Ishikawa (cell line): ENCODE measurements at regions not wholly inside any gene's neighbourhood (a gene's known extent, or its start where the extent isn't known, plus 50 kb on each side); places are given as distances from the start of the nearest gene placed in this dataset.
A peak's percentile ranks its signal among the peaks of the same experiment; 100 is the strongest.

Source experiments
- CEBPB ChIP-seq: IDR thresholded peaks from 2 replicates; pipeline ENCODE4 v1.6.1; 2012
- CREB1 ChIP-seq: IDR thresholded peaks from 2 replicates; pipeline ENCODE4 v1.6.1; 2012; ENCODE audit warnings: low read depth
- EGR1 ChIP-seq: IDR thresholded peaks from 2 replicates; pipeline ENCODE4 v1.6.1; 2012
- EP300 ChIP-seq: IDR thresholded peaks from 2 replicates; pipeline ENCODE4 v1.6.1; 2012; ENCODE audit warnings: borderline replicate concordance
- FOXM1 ChIP-seq: IDR thresholded peaks from 2 replicates; pipeline ENCODE4 v1.6.1; 2012; ENCODE audit warnings: low read depth, borderline replicate concordance
- MAX ChIP-seq: IDR thresholded peaks from 2 replicates; pipeline ENCODE4 v1.6.1; 2012
- NFIC ChIP-seq: IDR thresholded peaks from 2 replicates; pipeline ENCODE4 v1.6.1; 2012
- RAD21 ChIP-seq: IDR thresholded peaks from 2 replicates; pipeline ENCODE4 v1.6.1; 2012; ENCODE audit warnings: low read depth
- TAF1 ChIP-seq: IDR thresholded peaks from 2 replicates; pipeline ENCODE4 v1.6.1; 2012; ENCODE audit warnings: low read depth, mild to moderate bottlenecking
- TCF12 ChIP-seq: IDR thresholded peaks from 2 replicates; pipeline ENCODE4 v1.6.1; 2012; ENCODE audit warnings: low read depth
- TEAD4 ChIP-seq: IDR thresholded peaks from 2 replicates; pipeline ENCODE4 v1.6.1; 2012
- YY1 ChIP-seq: IDR thresholded peaks from 2 replicates; pipeline ENCODE4 v1.6.1; 2012; ENCODE audit warnings: low read depth
- ZBTB7A ChIP-seq: IDR thresholded peaks from 2 replicates; pipeline ENCODE4 v1.6.1; 2012; ENCODE audit warnings: low read depth
- TF ChIP-seq, protein P1 (sequence below): IDR thresholded peaks from 2 replicates; pipeline ENCODE4 v1.6.1; 2012
- TF ChIP-seq, protein P2 (sequence below): IDR thresholded peaks from 2 replicates; pipeline ENCODE4 v1.6.1; 2012; ENCODE audit warnings: low read depth, mild to moderate bottlenecking

DNA sequence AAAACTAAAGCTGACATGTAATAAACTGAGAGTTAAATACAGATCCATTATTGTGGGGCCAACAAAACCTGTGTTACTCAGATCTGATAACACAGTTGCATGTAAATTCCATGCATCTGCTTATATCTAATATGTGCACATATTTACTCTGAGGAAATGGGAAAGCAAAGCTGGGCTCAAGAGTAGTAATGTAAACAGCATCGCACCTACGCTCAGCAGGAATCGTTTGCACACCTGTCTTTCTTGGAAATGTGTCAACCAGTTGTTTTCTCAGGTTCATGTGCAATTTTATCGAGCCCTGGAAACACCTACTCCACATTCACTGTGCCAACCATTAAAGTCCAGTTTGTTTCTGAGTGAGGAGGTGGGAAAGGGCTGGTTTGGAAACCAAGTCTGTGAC is 80.3 kb upstream of the CNKSR3 start:
- TF ChIP-seq ZBTB7A, result no peak
- peak; percentile 42; the same call in 1 of the 2 replicates for TF ChIP-seq TCF12
- TF ChIP-seq, protein P1, sequence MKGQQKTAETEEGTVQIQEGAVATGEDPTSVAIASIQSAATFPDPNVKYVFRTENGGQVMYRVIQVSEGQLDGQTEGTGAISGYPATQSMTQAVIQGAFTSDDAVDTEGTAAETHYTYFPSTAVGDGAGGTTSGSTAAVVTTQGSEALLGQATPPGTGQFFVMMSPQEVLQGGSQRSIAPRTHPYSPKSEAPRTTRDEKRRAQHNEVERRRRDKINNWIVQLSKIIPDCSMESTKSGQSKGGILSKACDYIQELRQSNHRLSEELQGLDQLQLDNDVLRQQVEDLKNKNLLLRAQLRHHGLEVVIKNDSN, result no peak

DNA sequence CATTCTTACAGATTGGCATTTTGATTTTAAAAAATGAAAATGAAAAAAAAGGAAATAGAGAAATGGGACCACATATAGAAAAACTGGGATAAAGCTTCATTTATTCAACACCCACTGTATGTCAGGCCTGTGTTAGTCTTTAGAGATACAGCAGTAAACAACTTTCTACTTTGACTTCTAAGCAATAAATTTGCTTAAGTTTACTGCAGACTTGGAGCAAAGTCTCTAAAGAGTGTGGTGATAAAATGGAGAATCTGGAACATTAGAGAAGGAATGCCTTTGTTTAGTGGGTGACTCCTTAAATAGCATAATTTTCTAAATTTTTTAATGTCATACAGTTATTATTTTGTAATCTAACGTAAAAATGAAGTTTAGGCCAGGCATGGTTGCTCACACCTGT is 80.7 kb upstream of the CNKSR3 start:
- TF ChIP-seq EP300 (no peak), MAX (no peak), FOXM1 (no peak), ZBTB7A (no peak), CEBPB (no peak), TEAD4 (no peak), TCF12 (no peak), CREB1 (no peak), EGR1 (no peak), NFIC (no peak), RAD21 (no peak), TAF1 (no peak)
- TF ChIP-seq, protein P2, sequence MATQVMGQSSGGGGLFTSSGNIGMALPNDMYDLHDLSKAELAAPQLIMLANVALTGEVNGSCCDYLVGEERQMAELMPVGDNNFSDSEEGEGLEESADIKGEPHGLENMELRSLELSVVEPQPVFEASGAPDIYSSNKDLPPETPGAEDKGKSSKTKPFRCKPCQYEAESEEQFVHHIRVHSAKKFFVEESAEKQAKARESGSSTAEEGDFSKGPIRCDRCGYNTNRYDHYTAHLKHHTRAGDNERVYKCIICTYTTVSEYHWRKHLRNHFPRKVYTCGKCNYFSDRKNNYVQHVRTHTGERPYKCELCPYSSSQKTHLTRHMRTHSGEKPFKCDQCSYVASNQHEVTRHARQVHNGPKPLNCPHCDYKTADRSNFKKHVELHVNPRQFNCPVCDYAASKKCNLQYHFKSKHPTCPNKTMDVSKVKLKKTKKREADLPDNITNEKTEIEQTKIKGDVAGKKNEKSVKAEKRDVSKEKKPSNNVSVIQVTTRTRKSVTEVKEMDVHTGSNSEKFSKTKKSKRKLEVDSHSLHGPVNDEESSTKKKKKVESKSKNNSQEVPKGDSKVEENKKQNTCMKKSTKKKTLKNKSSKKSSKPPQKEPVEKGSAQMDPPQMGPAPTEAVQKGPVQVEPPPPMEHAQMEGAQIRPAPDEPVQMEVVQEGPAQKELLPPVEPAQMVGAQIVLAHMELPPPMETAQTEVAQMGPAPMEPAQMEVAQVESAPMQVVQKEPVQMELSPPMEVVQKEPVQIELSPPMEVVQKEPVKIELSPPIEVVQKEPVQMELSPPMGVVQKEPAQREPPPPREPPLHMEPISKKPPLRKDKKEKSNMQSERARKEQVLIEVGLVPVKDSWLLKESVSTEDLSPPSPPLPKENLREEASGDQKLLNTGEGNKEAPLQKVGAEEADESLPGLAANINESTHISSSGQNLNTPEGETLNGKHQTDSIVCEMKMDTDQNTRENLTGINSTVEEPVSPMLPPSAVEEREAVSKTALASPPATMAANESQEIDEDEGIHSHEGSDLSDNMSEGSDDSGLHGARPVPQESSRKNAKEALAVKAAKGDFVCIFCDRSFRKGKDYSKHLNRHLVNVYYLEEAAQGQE, result no peak
- TF ChIP-seq, protein P1, result no peak

DNA sequence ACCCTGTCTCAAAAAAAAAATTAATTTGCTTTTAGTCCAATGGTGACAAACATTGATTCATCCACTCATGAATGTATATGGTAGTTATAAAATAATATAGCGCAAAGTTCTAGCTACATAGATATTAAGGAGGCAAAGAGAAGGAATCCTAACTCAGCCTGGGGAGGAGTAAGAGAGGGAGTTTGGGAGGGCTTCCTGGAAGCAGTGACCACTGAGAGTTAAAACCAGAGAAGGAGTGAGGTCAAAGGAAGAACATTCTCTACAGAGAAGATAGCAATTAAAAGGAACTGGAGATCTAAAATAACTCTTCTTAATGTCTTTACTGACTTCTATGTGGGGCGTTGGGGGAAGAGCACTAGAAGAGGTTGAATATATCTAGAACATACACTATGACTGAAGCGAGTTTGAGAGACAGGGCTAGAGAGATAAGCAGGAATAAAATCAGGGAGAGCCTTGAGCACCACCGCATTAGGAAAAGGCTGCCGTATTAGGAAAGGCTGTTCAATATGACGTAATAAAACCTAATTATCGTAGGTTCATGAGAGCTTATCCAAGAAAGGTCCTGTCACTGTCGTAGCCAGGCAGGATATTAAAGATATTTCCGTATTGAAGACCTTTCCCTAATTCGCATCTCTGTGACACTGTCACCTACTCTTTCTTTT is 81.8 kb upstream of the CNKSR3 start:
- TF ChIP-seq EGR1 (no peak), CREB1 (no peak), ZBTB7A (no peak), TCF12 (no peak), FOXM1 (no peak), MAX (no peak), EP300 (no peak), NFIC (no peak), RAD21 (no peak), CEBPB (no peak), TEAD4 (no peak), YY1 (no peak), TAF1 (no peak)
- TF ChIP-seq, protein P2, result no peak
- TF ChIP-seq, protein P1, result no peak

DNA sequence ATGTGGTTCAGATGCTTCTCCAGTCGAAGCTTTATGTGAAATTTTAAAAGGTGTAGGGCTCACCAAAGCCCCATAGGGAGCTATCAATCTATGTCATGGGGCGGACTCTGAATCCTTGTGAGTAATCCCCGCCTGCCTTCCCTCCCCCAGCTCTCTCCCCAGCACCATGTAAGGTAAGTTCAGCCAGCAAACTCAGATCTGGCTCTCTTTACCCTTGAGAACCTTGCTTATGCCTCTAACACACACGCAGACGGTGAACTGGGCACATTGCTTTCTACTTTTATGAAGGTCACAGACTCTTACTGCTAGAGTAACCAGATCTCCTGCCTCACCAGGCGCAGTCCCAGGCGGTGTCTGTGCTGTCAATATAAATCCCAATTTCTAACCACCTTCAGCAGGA is 82.6 kb upstream of the CNKSR3 start:
- no peak for TF ChIP-seq CREB1
- no peak for TF ChIP-seq TEAD4

DNA sequence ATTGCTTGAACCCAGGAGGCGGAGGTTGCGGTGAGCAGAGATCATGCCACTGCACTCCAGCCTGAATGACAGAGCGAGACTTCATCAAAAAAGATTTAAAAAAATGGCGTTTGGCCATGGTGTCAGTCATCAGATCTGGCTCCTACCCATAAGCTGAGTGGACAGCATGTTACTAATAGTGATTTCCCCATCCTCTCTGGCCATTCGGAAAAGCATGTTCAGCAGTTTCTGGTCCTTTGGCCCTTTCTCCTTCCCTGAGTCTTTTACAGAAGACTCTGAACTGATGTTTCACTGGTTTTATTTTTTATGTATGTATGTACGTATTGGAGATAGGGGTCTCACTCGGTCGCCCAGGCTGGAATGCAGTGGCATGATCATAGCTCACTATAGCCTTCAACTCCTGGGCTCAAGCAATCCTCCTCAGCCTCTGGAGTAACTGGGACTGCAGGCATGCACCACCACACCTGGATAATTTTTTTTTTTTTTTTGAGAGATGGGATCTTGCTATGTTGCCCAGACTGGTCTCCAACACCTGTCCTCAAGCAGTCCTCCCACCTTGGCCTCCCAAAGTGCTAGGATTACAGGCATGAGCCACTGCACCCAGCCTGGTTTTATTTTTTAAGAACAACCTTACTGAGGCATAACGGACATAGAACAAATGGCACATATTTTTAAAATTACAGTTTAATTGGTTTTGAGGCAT is 84.2 kb upstream of the CNKSR3 start:
- no peak for TF ChIP-seq RAD21
- TF ChIP-seq TEAD4, result no peak
- TF ChIP-seq CEBPB, result no peak
- TF ChIP-seq FOXM1, result no peak
- TF ChIP-seq, protein P1, result no peak
- no peak for TF ChIP-seq EGR1
- TF ChIP-seq ZBTB7A, result no peak
- TF ChIP-seq CREB1, result no peak
- TF ChIP-seq TAF1, result no peak
- no peak for TF ChIP-seq NFIC
- TF ChIP-seq MAX, result no peak
- TF ChIP-seq YY1, result no peak
- TF ChIP-seq EP300, result no peak
- TF ChIP-seq, protein P2, result no peak
- TF ChIP-seq TCF12, result no peak
